HCT116 (cell line): ENCODE measurements at regions not wholly inside any gene's neighbourhood (a gene's known extent, or its start where the extent isn't known, plus 50 kb on each side); places are given as distances from the start of the nearest gene placed in this dataset.

Experiments used
- ATAC-seq: fragments of 200-7000 bp; cut with Tn5 transposase; 2 replicates; pipeline ENCODE4 v1.9.1; 2020; ENCODE audit warnings: mild to moderate bottlenecking, moderate library complexity
- BruUV-seq: library from RNA; stranded (reverse); fragments of 400-500 nt; replicated peaks from 2 replicates; lab custom pipeline; 2021; lab: Mats Ljungman, UMichigan
- CTCF ChIA-PET: fragments of 300-600 bp; sonication (Branson Sonifier 250); formaldehyde crosslinking; loops from one replicate; lab custom pipeline; 2021; ENCODE audit warnings: antibody characterized with exemption; lab: Charles Lee
- POLR2A ChIA-PET: fragments of 300-600, 350-600 bp; sonication (Branson Sonifier 250); formaldehyde crosslinking; loops from one replicate; lab custom pipeline; 2021; ENCODE audit warnings: antibody characterized with exemption; lab: Charles Lee
- RAD21 ChIA-PET, 2 experiments: fragments of 300-600 bp; sonication (Branson Sonifier 250); formaldehyde crosslinking; loops; one replicate each; lab custom pipeline; 2023; ENCODE audit warnings: low total read pairs in 2 of 2; ENCODE audit not compliant: uncharacterized antibody in 2 of 2, unreplicated experiment in 2 of 2, low non-redundant PET in 1 of 2; lab: Charles Lee
- DNase-seq: peaks from one replicate; pipeline ENCODE4 v3.0.0-alpha.2; 2010; ENCODE audit warnings: low read depth, low spot score
- H2AFZ ChIP-seq: fragments of 200-600 bp; shearing (Covaris generic), sonication (generic); 2 replicates; pipeline ENCODE4 v1.6.1; 2017; ENCODE audit warnings: low read depth, mixed run types, mixed read lengths, antibody characterized with exemption, low read length; ENCODE audit not compliant: poor library complexity, severe bottlenecking
- H3K27ac ChIP-seq: 2 replicates; pipeline ENCODE4 v1.5.1; 2012; ENCODE audit warnings: low read depth, low read length
- H3K27me3 ChIP-seq: fragments of 200-600 bp; sonication (generic); 2 replicates; pipeline ENCODE4 v1.6.1; 2016; ENCODE audit warnings: mixed run types, low read length, mixed read lengths; ENCODE audit not compliant: insufficient read depth
- H3K36me3 ChIP-seq, 2 experiments: fragments of 200-500 bp in 1 of 2; fragments of 200-600 bp in 1 of 2; sonication (Bioruptor generic) in 1 of 2; sonication (generic) in 1 of 2; 2 replicates each; pipeline versions ENCODE4 v1.5.1 to v1.6.1; 2014 to 2016; ENCODE audit warnings: low read length in 2 of 2, inconsistent platforms in 1 of 2, mixed read lengths in 1 of 2, mixed run types in 1 of 2; ENCODE audit not compliant: insufficient read depth in 2 of 2, control insufficient read depth in 1 of 2
- H3K4me1 ChIP-seq, 2 experiments: fragments of 200-600 bp in 1 of 2; sonication (generic) in 1 of 2; 2 replicates each; pipeline versions ENCODE4 v1.5.1 to v1.6.1; 2012 to 2017; ENCODE audit warnings: low read length in 2 of 2, inconsistent platforms in 1 of 2, mild to moderate bottlenecking in 1 of 2, mixed read lengths in 1 of 2, mixed run types in 1 of 2, moderate library complexity in 1 of 2; ENCODE audit not compliant: insufficient read depth in 2 of 2, control insufficient read depth in 1 of 2
- H3K4me2 ChIP-seq: fragments of 200-600 bp; sonication (generic); 2 replicates; pipeline ENCODE4 v1.6.1; 2017; ENCODE audit warnings: mixed run types, low read length, mixed read lengths
- H3K4me3 ChIP-seq, 2 experiments: fragments of 200-600 bp in 1 of 2; sonication (generic) in 1 of 2; replicated peaks in 1 of 2; 2 replicates each; pipeline ENCODE4 v1.5.1; 2011 to 2016; ENCODE audit warnings: low read length in 2 of 2, control low read depth in 1 of 2, low read depth in 1 of 2, mild to moderate bottlenecking in 1 of 2, mixed read lengths in 1 of 2, mixed run types in 1 of 2
- H3K79me2 ChIP-seq: fragments of 200-600 bp; sonication (generic); 2 replicates; pipeline ENCODE4 v1.6.1; 2017; ENCODE audit warnings: mild to moderate bottlenecking, mixed run types, low read length, moderate library complexity, mixed read lengths; ENCODE audit not compliant: insufficient read depth
- H3K9ac ChIP-seq: fragments of 200-600 bp; sonication (generic); 2 replicates; pipeline ENCODE4 v1.6.1; 2016; ENCODE audit warnings: low read length, mixed read lengths
- H3K9me2 ChIP-seq: fragments of 200-600 bp; sonication (generic), shearing (Covaris generic); 2 replicates; pipeline ENCODE4 v1.6.1; 2017; ENCODE audit warnings: mixed run types, mild to moderate bottlenecking, moderate library complexity; ENCODE audit not compliant: insufficient read depth
- H3K9me3 ChIP-seq, 2 experiments: fragments of 200-500 bp in 1 of 2; fragments of 200-600 bp in 1 of 2; sonication (Bioruptor generic) in 1 of 2; sonication (generic) in 1 of 2; 2 replicates each; pipeline ENCODE4 v1.6.1; 2014 to 2017; ENCODE audit warnings: low read length in 2 of 2, mixed read lengths in 2 of 2, inconsistent platforms in 1 of 2, low read depth in 1 of 2, mild to moderate bottlenecking in 1 of 2, mixed run types in 1 of 2, moderate library complexity in 1 of 2; ENCODE audit not compliant: control insufficient read depth in 1 of 2, insufficient read depth in 1 of 2
- H4K20me1 ChIP-seq: fragments of 200-600 bp; sonication (generic), shearing (Covaris generic); 2 replicates; pipeline ENCODE4 v1.6.1; 2017; ENCODE audit warnings: mixed run types, mild to moderate bottlenecking, moderate library complexity; ENCODE audit not compliant: insufficient read depth
- CEBPB ChIP-seq: IDR thresholded peaks from 2 replicates; pipeline ENCODE4 v1.6.1; 2012; ENCODE audit warnings: low read depth
- CTCF ChIP-seq, 3 experiments: fragments of 200-600 bp in 1 of 3; sonication (generic) in 1 of 3; IDR thresholded peaks in 2 of 3; conservative IDR thresholded peaks in 1 of 3; 2 replicates each; pipeline ENCODE4 v1.5.1; 2012 to 2017; ENCODE audit warnings: low read depth in 2 of 3, low read length in 2 of 3, antibody characterized with exemption in 1 of 3, borderline replicate concordance in 1 of 3, control low read depth in 1 of 3, mild to moderate bottlenecking in 1 of 3, mixed read lengths in 1 of 3, mixed run types in 1 of 3, moderate library complexity in 1 of 3; ENCODE audit not compliant: insufficient read depth in 1 of 3
- EGR1 ChIP-seq: IDR thresholded peaks from 2 replicates; pipeline ENCODE4 v1.6.1; 2012; ENCODE audit warnings: low read depth
- ELF1 ChIP-seq: IDR thresholded peaks from 2 replicates; pipeline ENCODE4 v1.6.1; 2012; ENCODE audit warnings: low read depth, borderline replicate concordance
- EZH2 ChIP-seq: fragments of 200-600 bp; sonication (generic); IDR thresholded peaks from 2 replicates; pipeline ENCODE4 v1.6.1; 2017; ENCODE audit warnings: antibody characterized with exemption, mixed run types
- EZH2phosphoT487 ChIP-seq: fragments of 200-600 bp; IDR thresholded peaks from 2 replicates; pipeline ENCODE4 v1.6.1; 2018; ENCODE audit warnings: antibody characterized with exemption, borderline replicate concordance
- JUND ChIP-seq: IDR thresholded peaks from 2 replicates; pipeline ENCODE4 v1.6.1; 2012
- MAX ChIP-seq: IDR thresholded peaks from 2 replicates; pipeline ENCODE4 v1.6.1; 2012
- POLR2A ChIP-seq: IDR thresholded peaks from 2 replicates; pipeline ENCODE4 v1.7.0; 2011; ENCODE audit warnings: borderline replicate concordance; ENCODE audit not compliant: insufficient read depth, insufficient read length; ENCODE audit errors: extremely low read depth
- RAD21 ChIP-seq: IDR thresholded peaks from 2 replicates; pipeline ENCODE4 v1.6.1; 2012; ENCODE audit warnings: low read depth, mild to moderate bottlenecking
- SP1 ChIP-seq: IDR thresholded peaks from 2 replicates; pipeline ENCODE4 v1.6.1; 2012; ENCODE audit warnings: low read depth
- SRF ChIP-seq: IDR thresholded peaks from 2 replicates; pipeline ENCODE4 v1.6.1; 2012; ENCODE audit warnings: low read depth
- TCF7L2 ChIP-seq: IDR thresholded peaks from 2 replicates; pipeline ENCODE4 v1.7.0; 2011; ENCODE audit warnings: borderline replicate concordance, inconsistent platforms; ENCODE audit not compliant: insufficient read depth, insufficient read length; ENCODE audit errors: extremely low read depth
- YY1 ChIP-seq: IDR thresholded peaks from 2 replicates; pipeline ENCODE4 v1.6.1; 2011; ENCODE audit warnings: low read length, low read depth, moderate library complexity, mild to moderate bottlenecking; ENCODE audit not compliant: insufficient replicate concordance; ENCODE audit errors: extremely low read depth
- ZBTB33 ChIP-seq: IDR thresholded peaks from 2 replicates; pipeline ENCODE4 v1.6.1; 2011; ENCODE audit warnings: mild to moderate bottlenecking, low read length, moderate library complexity; ENCODE audit not compliant: insufficient replicate concordance; ENCODE audit errors: extremely low read depth
- ZFX ChIP-seq: fragments of 450-650 bp; IDR thresholded peaks from 2 replicates; pipeline ENCODE4 v1.6.1; 2017
- ZNF274 ChIP-seq: fragments of 200-500 bp; sonication (Bioruptor generic); IDR thresholded peaks from 2 replicates; pipeline ENCODE4 v1.6.1; 2014; ENCODE audit warnings: mild to moderate bottlenecking, low read depth, low read length, inconsistent platforms
- intact Hi-C: fragments of 100-400 bp; cut with micrococcal nuclease; formaldehyde crosslinking; loops from 2 replicates; pipeline ENCODE4 v1.10.0; 2022

- ChIA-PET CTCF (no interaction called here), POLR2A (no interaction called here)
- no peak overlapping the region for H3K9ac ChIP-seq
- no peaks in the 10 kb centered on the region for H3K79me2 ChIP-seq
- no peaks in the 10 kb centered on the region for H3K9me3 ChIP-seq
- no peak overlapping the region for H3K4me3 ChIP-seq
- DNase-seq = no peak
- intact Hi-C loops = no loop called here
- no peak for TF ChIP-seq EGR1
- no peak for TF ChIP-seq RAD21
- no peak for TF ChIP-seq ZBTB33
- TF ChIP-seq JUND = no peak
- TF ChIP-seq SP1 = no peak
- TF ChIP-seq CEBPB = no peak
- TF ChIP-seq ELF1 = no peak
- TF ChIP-seq YY1 = no peak
- no peak for TF ChIP-seq SRF
- no peak for TF ChIP-seq TCF7L2
- TF ChIP-seq EZH2phosphoT487 = no peak
- no peak for TF ChIP-seq POLR2A
- no peak for TF ChIP-seq CTCF (IDR thresholded peaks at IDR 0.05 in 2 of 3, conservative IDR thresholded peaks at IDR 0.05 in 1 of 3; ENCODE audit: borderline replicate concordance in 1 of 3, insufficient read depth in 1 of 3, low read depth in 2 of 3, low read length in 2 of 3)
- TF ChIP-seq ZFX = no peak
- no peak for TF ChIP-seq EZH2
- no peak for TF ChIP-seq MAX
- no peak for TF ChIP-seq ZNF274
- TF ChIP-seq, all 23 proteins: peak for 0
- Histone ChIP-seq H3K4me1 (no peaks in the 10 kb centered on the region), H3K9me2 (no peaks in the 10 kb centered on the region), H3K27ac (no peak overlapping the region), H4K20me1 (no peaks in the 10 kb centered on the region), H3K36me3 (no peaks in the 10 kb centered on the region), H3K27me3 (peaks cover 7% of the 10 kb centered on the region; the same call in 1 of the 2 replicates), H2AFZ (no peak overlapping the region), H3K4me2 (no peak overlapping the region)
- no peak for ATAC-seq
- RAD21 ChIA-PET = no interaction called here
- no TSS peak for BruUV-seq
Measured at GRCh38 chr7:156459582-156459981, 181.0 kb upstream of the RNF32 start.
